HG03469 (cell line): ENCODE measurements at regions not wholly inside any gene's neighbourhood (a gene's known extent, or its start where the extent isn't known, plus 50 kb on each side); places are given as distances from the start of the nearest gene placed in this dataset.
A peak's percentile ranks its signal among the peaks of the same experiment; 100 is the strongest.

Source experiments
- ATAC-seq: cut with Tn5 transposase; IDR thresholded peaks from one replicate; pipeline ENCODE4 v1.9.1; 2021; ENCODE audit warnings: mild to moderate bottlenecking, moderate library complexity, moderate number of reproducible peaks; ENCODE audit not compliant: unreplicated experiment

DNA sequence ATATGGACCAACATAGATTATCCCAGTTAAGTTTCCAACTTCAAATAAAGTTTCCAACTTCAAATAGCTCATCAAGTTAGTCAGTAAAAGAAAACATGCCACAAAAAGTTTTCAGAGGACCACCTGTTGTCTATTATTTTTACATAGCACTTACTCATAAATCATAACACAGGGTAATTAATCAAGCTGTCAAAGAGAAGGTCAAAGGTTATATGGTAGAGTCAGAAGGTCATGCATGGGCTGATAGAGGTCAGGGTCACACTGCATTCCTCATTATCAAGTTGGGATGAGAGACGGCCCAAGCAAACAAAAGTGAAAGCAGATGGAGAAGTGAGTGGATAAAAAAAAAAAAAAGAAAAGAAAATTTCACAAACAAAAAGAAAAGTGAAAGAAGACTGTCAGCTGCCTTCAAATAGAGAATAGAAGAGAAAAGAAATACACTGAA lies 145.5 kb upstream of the POU5F2 start:
- no peak for ATAC-seq

- no peak for ATAC-seq
These were observed 144.9 kb upstream of the POU5F2 start for GRCh38 chr5:93886098-93886806.

GRCh38 chr5:93884254-93884653 lies 142.9 kb upstream of the POU5F2 start:
- no peak for ATAC-seq

- ATAC-seq: no peak
These were observed 142.1 kb upstream of the POU5F2 start for GRCh38 chr5:93883459-93883858.

GRCh38 chr5:93875693-93876092 lies 134.3 kb upstream of the POU5F2 start:
- no peak for ATAC-seq

DNA sequence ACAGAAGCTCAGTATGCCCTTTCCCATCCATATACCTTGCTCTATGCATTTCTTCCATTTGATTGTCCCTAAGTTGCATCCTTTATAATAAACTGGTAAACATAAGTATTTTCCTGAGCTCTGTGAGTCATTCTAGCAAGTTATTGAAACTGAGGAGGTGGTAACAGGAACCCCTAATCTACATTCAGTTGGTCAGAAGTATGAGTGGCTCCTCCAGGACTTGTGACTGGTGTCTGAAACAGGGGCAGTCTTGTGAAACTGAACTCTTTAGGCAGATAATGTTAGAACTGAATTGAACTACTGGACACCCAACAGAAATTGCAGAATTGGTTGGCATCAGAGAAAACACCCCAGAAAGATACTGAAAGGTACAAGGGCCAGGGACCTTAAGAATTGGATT lies 133.1 kb upstream of the POU5F2 start:
- peak; percentile 27 for ATAC-seq

GRCh38 chr5:93874080-93874479 lies 132.7 kb upstream of the POU5F2 start:
- peak; percentile 63 for ATAC-seq

- no peak for ATAC-seq
These were observed 131.9 kb upstream of the POU5F2 start for GRCh38 chr5:93873211-93873736.

GRCh38 chr5:93870649-93871048 lies 129.2 kb upstream of the POU5F2 start:
- ATAC-seq: no peak

- ATAC-seq: no peak
These were observed 127.5 kb upstream of the POU5F2 start for GRCh38 chr5:93868851-93869250.

- no peak for ATAC-seq
These were observed 108.9 kb upstream of the POU5F2 start for GRCh38 chr5:93850311-93850710.

- no peak for ATAC-seq
These were observed 104.0 kb upstream of the POU5F2 start for GRCh38 chr5:93845376-93845775.

DNA sequence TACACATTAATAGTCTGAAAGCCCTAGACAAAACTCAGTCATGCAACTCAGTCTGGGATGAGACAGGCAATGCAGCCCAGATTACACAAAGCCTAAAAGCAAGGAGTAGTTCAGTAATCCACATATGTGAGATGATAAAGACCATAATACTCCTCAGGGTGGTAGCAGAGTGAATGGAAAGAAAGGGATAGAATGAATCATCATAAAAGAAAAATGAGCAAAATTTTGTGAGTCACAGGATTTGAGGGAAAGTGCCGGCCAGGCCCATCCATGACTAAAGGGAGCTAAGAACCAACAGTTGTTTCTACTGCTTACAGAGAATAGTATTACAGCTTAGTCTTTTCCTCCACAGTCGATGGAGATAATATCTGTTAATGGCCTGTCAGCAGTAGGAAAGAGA lies 90.0 kb upstream of the POU5F2 start:
- ATAC-seq: no peak

- ATAC-seq: no peak
These were observed 89.5 kb upstream of the POU5F2 start for GRCh38 chr5:93830893-93831292.

GRCh38 chr5:93829346-93829745 lies 87.9 kb upstream of the POU5F2 start:
- no peak for ATAC-seq

DNA sequence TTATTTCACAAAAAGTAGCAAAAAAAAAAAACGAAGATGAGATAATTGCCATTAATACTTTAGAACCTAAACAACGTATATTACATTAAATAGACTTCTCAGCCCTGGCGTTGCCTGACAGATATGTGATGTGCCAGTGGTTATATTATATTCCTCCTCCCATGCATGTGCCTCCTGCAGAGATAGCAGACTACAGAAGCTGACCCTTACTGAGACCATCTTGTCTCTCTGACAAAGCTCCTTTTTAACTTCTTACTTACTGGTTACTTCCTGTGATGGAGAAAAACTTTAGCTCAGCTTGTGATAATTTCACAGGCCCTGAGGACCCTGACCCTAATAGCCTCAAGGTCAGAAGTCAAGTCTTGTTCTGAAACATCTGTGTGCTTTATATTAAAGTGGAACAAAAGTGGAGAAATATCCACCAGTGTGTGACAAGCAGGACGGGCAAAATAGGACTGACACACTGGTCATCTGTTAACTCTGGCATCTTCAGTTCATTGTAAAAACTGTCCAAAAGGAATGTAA lies 80.6 kb upstream of the POU5F2 start:
- ATAC-seq: no peak

GRCh38 chr5:93819668-93820067 lies 78.3 kb upstream of the POU5F2 start:
- ATAC-seq: no peak

GRCh38 chr5:93810780-93811179 lies 69.4 kb upstream of the POU5F2 start:
- ATAC-seq: no peak

GRCh38 chr5:93809430-93809829 lies 68.0 kb upstream of the POU5F2 start:
- ATAC-seq: no peak

GRCh38 chr5:93807846-93808245 lies 66.4 kb upstream of the POU5F2 start:
- ATAC-seq: no peak

GRCh38 chr5:93805616-93806379 lies 64.4 kb upstream of the POU5F2 start:
- no peak for ATAC-seq
